Kidney (tissue), 13 donors: ENCODE measurements at regions not wholly inside any gene's neighbourhood (a gene's known extent, or its start where the extent isn't known, plus 50 kb on each side); places are given as distances from the start of the nearest gene placed in this dataset.

Source experiments
- DNase-seq, 5 donors: peaks; one replicate each; pipeline ENCODE4 v3.0.0-alpha.2; 2013 to 2020
- FAIRE-seq: peaks from 2 replicates; lab custom pipeline; 2012; peaks lifted over from hg19 to GRCh38; lab: Jason Lieb, UNC
- H3K27ac ChIP-seq, 2 donors: one replicate each; pipeline ENCODE4 v1.7.0; 2013; ENCODE audit warnings: low read depth in 2 of 2, low read length in 2 of 2, inconsistent platforms in 1 of 2
- H3K27me3 ChIP-seq: one replicate; pipeline ENCODE4 v1.7.1; 2013; ENCODE audit warnings: low read length, inconsistent platforms; ENCODE audit not compliant: control insufficient read depth, insufficient read depth
- H3K36me3 ChIP-seq, 3 donors: one replicate each; pipeline versions ENCODE4 v1.7.0 to v1.7.1; 2013; ENCODE audit warnings: low read length in 3 of 3, control low read depth in 1 of 3, inconsistent platforms in 1 of 3; ENCODE audit not compliant: insufficient read depth in 3 of 3, control insufficient read depth in 2 of 3
- H3K4me1 ChIP-seq, 3 donors: one replicate each; pipeline versions ENCODE4 v1.7.0 to v1.7.1; 2013; ENCODE audit warnings: low read length in 3 of 3, inconsistent platforms in 1 of 3, low read depth in 1 of 3; ENCODE audit not compliant: control insufficient read depth in 2 of 3, insufficient read depth in 2 of 3
- H3K4me3 ChIP-seq, 3 donors: one replicate each; pipeline versions ENCODE4 v1.7.0 to v1.8.1; 2013; ENCODE audit warnings: low read length in 3 of 3, control low read depth in 1 of 3, inconsistent platforms in 1 of 3
- H3K9ac ChIP-seq, 3 donors: one replicate each; pipeline versions ENCODE4 v1.7.0 to v1.7.1; 2013; ENCODE audit warnings: low read length in 3 of 3, control low read depth in 1 of 3, inconsistent platforms in 1 of 3
- H3K9me3 ChIP-seq, 3 donors: one replicate each; pipeline versions ENCODE4 v1.7.0 to v1.7.1; 2013; ENCODE audit warnings: low read length in 3 of 3, control low read depth in 1 of 3, inconsistent platforms in 1 of 3; ENCODE audit not compliant: control insufficient read depth in 2 of 3, insufficient read depth in 1 of 3
- intact Hi-C: fragments of 100-400 bp; cut with DNase I; formaldehyde crosslinking; loops from one replicate; pipeline ENCODE4 v1.11.1; 2022
- TF ChIP-seq, protein P1 (sequence below): IDR thresholded peaks from 3 replicates; pipeline ENCODE4 v1.5.1; 2012; ENCODE audit warnings: mild to moderate bottlenecking, moderate library complexity, borderline replicate concordance; ENCODE audit not compliant: insufficient read depth; ENCODE audit errors: extremely low read depth
- donor health status: control.
- donor health status: control.
- donor health status: control.
- donor health status: control.
- donor health status: control.
- donor health status: DM: yes; HTN: yes; CAD: no.
- donor health status: Normal renal cell carcinoma (clear cell type).

DNA sequence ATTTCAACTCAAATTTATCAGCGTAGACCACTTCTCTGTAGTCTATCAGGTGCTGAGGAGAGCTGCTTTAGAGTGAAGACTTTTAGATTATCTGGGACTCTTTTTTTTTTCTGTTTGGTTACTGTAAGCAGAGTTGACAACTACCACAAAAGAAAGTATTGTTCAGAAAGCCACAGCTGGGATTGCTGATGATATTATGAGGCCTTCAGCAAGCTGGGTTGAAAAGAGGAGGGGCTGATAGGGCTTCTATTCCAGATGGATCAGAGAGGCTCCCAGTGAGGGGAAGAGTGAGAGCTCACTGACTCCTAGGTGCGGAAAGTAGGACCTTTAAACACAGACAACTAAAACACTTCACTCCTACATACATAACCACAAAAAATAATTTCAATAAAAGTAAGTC is 188.5 kb upstream of the FERD3L start:
- H3K4me3 ChIP-seq: no peak overlapping the region
- no peak overlapping the region for H3K9ac ChIP-seq
- H3K4me1 ChIP-seq: no peaks in the 10 kb centered on the region
- FAIRE-seq: no peak
- no peaks in the 10 kb centered on the region for H3K9me3 ChIP-seq
- no peak overlapping the region for H3K27ac ChIP-seq
- TF ChIP-seq, protein P1, sequence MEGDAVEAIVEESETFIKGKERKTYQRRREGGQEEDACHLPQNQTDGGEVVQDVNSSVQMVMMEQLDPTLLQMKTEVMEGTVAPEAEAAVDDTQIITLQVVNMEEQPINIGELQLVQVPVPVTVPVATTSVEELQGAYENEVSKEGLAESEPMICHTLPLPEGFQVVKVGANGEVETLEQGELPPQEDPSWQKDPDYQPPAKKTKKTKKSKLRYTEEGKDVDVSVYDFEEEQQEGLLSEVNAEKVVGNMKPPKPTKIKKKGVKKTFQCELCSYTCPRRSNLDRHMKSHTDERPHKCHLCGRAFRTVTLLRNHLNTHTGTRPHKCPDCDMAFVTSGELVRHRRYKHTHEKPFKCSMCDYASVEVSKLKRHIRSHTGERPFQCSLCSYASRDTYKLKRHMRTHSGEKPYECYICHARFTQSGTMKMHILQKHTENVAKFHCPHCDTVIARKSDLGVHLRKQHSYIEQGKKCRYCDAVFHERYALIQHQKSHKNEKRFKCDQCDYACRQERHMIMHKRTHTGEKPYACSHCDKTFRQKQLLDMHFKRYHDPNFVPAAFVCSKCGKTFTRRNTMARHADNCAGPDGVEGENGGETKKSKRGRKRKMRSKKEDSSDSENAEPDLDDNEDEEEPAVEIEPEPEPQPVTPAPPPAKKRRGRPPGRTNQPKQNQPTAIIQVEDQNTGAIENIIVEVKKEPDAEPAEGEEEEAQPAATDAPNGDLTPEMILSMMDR: no peak
- H3K27me3 ChIP-seq: no peaks in the 10 kb centered on the region
- H3K36me3 ChIP-seq: no peaks in the 10 kb centered on the region
- no peak for DNase-seq
- intact Hi-C loops: no loop called here

DNA sequence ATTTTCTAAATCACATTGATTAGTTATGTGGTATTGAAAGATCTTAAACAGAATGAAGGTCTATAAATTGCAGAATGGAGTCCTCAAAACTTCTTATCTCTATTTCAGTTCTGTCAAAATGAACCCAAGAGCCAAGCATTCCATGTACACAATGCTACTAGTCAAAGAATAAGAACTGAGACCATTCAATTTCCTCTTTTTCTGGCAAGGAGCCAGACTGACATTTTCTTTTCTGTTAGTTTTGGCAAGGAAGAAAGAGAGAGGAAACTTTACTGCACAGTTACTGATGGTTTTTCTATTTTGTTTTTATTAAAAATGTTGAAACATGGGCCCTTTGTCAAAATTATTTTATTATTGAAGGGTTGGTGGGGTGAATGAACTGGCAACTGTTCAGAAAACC is 181.8 kb upstream of the FERD3L start:
- intact Hi-C loops: no loop called here
- DNase-seq (peak in 2 of 5 donors; percentile 80 to 90), FAIRE-seq (no peak)
- Histone ChIP-seq H3K27me3 (no peaks in the 10 kb centered on the region), H3K4me3 (no peak overlapping the region), H3K9ac (no peak overlapping the region), H3K36me3 (no peaks in the 10 kb centered on the region), H3K4me1 (no peaks in the 10 kb centered on the region), H3K9me3 (no peaks in the 10 kb centered on the region), H3K27ac (no peak overlapping the region)
- TF ChIP-seq, protein P1: no peak

DNA sequence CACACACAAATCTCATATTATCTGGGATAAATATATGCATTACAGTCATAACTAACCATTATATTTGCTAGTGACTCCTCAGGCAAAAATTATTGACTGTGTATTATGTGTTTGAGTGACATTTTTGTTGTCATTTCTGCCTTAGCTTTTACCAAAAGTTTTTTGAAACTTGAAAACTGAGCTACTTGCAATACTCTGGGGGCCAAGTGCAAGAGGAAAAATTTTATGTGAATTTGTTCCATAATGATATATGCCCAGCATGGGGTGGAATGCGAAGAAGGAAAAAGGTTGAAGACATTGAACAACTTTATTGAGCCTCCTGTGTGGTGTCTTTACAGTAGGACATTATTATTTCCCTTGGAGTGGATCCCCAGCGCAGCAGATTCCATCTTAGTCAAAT is 176.8 kb upstream of the FERD3L start:
- Histone ChIP-seq H3K9me3 (no peaks in the 10 kb centered on the region), H3K27ac (no peak overlapping the region), H3K9ac (no peak overlapping the region), H3K4me3 (no peak overlapping the region), H3K4me1 (no peaks in the 10 kb centered on the region), H3K36me3 (no peaks in the 10 kb centered on the region), H3K27me3 (no peaks in the 10 kb centered on the region)
- TF ChIP-seq, protein P1: no peak
- no peak for FAIRE-seq
- intact Hi-C loops: no loop called here
- peak in 2 of 5 donors; percentile 2 to 37 for DNase-seq

DNA sequence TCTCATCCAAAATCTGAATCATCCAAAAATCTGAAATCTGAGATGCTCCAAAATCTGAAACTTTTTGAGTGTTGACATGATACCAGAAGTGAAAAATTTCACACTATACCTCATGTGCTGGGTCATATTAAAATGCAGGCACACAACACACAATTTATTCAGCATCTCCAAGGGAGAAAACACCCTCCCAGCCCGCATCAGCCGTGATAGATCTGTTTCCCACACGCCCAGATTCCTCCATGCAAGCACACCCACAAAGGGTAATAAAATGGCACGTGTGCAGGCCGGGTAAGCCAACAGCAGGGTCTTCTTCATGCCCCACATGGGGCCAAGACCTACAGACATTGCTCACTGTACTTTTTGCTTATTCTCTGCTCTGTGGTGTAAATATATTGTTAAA is 173.1 kb upstream of the FERD3L start:
- Histone ChIP-seq H3K36me3 (no peaks in the 10 kb centered on the region), H3K9me3 (no peaks in the 10 kb centered on the region), H3K27ac (no peak overlapping the region), H3K4me1 (no peaks in the 10 kb centered on the region), H3K4me3 (no peak overlapping the region), H3K9ac (no peak overlapping the region), H3K27me3 (no peaks in the 10 kb centered on the region)
- intact Hi-C loops: no loop called here
- FAIRE-seq (no peak), DNase-seq (no peak)
- TF ChIP-seq, protein P1: no peak
